ENCODE measurements at regions not wholly inside any gene's neighbourhood (a gene's known extent, or its start where the extent isn't known, plus 50 kb on each side); places are given as distances from the start of the nearest gene placed in this dataset.
A peak's percentile ranks its signal among the peaks of the same experiment; 100 is the strongest.
"Not testable (repeated sequence)": the region's sequence is repeated elsewhere in the genome, so short reads cannot be mapped to it uniquely, and the experiment has no call there.

- in situ Hi-C loops (cut with HindIII; ENCODE audit: low sequenced_read_pairs): no loop called here
- TF ChIP-seq CTCF (IDR thresholded peaks at IDR 0.05; ENCODE audit: low read depth, low read length): no peak
- no peak overlapping the region for H3K4me3 ChIP-seq (ENCODE audit: low read depth, low read length)
- DNase-seq (ENCODE audit: low read depth, low spot score): no peak
Measured at GRCh38 chr10:33777223-33777622, 442.8 kb upstream of the NRP1 start.

GRCh38 chr10:33776419-33777070 is 442.1 kb upstream of the NRP1 start:
- in situ Hi-C loops (cut with HindIII; ENCODE audit: low sequenced_read_pairs): no loop called here
- no peak for DNase-seq (ENCODE audit: low read depth, low spot score)
- H3K4me3 ChIP-seq (ENCODE audit: low read depth, low read length): no peak overlapping the region
- TF ChIP-seq CTCF (IDR thresholded peaks at IDR 0.05; ENCODE audit: low read depth, low read length): no peak

GRCh38 chr10:33774857-33775256 is 440.4 kb upstream of the NRP1 start:
- in situ Hi-C loops (cut with HindIII; ENCODE audit: low sequenced_read_pairs): no loop called here
- no peak for TF ChIP-seq CTCF (IDR thresholded peaks at IDR 0.05; ENCODE audit: low read depth, low read length)
- H3K4me3 ChIP-seq (ENCODE audit: low read depth, low read length): no peak overlapping the region
- DNase-seq (ENCODE audit: low read depth, low spot score): no peak

GRCh38 chr10:33773886-33774480 is 439.5 kb upstream of the NRP1 start:
- in situ Hi-C loops (cut with HindIII; ENCODE audit: low sequenced_read_pairs): no loop called here
- no peak for TF ChIP-seq CTCF (IDR thresholded peaks at IDR 0.05; ENCODE audit: low read depth, low read length)
- H3K4me3 ChIP-seq (ENCODE audit: low read depth, low read length): no peak overlapping the region
- DNase-seq (ENCODE audit: low read depth, low spot score): no peak

- DNase-seq (ENCODE audit: low read depth, low spot score): no peak
- H3K4me3 ChIP-seq (ENCODE audit: low read depth, low read length): no peak overlapping the region
- in situ Hi-C loops (cut with HindIII; ENCODE audit: low sequenced_read_pairs): no loop called here
- no peak for TF ChIP-seq CTCF (IDR thresholded peaks at IDR 0.05; ENCODE audit: low read depth, low read length)
Measured at GRCh38 chr10:33773253-33773573, 438.7 kb upstream of the NRP1 start.

GRCh38 chr10:33772370-33773252 is 438.1 kb upstream of the NRP1 start:
- peak; percentile 18 for DNase-seq (ENCODE audit: low read depth, low spot score)
- no peak for TF ChIP-seq CTCF (IDR thresholded peaks at IDR 0.05; ENCODE audit: low read depth, low read length)
- in situ Hi-C loops (cut with HindIII; ENCODE audit: low sequenced_read_pairs): no loop called here
- H3K4me3 ChIP-seq (ENCODE audit: low read depth, low read length): no peak overlapping the region

- DNase-seq (ENCODE audit: low read depth, low spot score); H3K4me3 ChIP-seq (ENCODE audit: low read depth, low read length); in situ Hi-C loops (cut with HindIII; ENCODE audit: low sequenced_read_pairs): not testable (repeated sequence)
Measured at GRCh38 chr10:33771856-33772255, 437.4 kb upstream of the NRP1 start.

All from astrocyte of the spinal cord (primary cell).